Ishikawa (cell line): ENCODE measurements at regions not wholly inside any gene's neighbourhood (a gene's known extent, or its start where the extent isn't known, plus 50 kb on each side); places are given as distances from the start of the nearest gene placed in this dataset.

Source experiments
- EP300 ChIP-seq: IDR thresholded peaks from 2 replicates; pipeline ENCODE4 v1.6.1; 2012; ENCODE audit warnings: borderline replicate concordance
- TF ChIP-seq, protein P1 (sequence below): IDR thresholded peaks from 2 replicates; pipeline ENCODE4 v1.6.1; 2012

DNA sequence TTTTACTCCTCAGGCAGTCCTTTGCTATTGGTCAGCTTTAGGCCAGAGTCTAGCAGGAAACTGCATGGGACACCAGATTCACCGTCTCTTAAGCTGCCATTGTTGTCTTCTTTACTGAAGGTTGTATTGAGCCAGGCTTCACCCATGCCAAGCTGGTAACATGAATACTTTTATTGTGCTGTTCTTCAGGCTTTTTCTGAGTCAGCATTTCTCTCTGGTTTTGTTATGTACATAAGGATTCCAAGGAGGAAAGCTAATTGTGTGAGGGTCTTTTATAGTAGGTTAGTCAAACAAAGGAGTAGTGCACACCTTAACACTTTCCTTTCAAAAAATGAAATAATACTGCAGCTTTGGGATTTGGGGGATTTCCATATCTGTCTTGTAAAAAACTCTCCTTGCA is 252.8 kb downstream of the JRKL start:
- TF ChIP-seq EP300 = no peak
- TF ChIP-seq, protein P1, sequence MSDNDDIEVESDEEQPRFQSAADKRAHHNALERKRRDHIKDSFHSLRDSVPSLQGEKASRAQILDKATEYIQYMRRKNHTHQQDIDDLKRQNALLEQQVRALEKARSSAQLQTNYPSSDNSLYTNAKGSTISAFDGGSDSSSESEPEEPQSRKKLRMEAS = no peak
